ENCODE measurements at regions not wholly inside any gene's neighbourhood (a gene's known extent, or its start where the extent isn't known, plus 50 kb on each side); places are given as distances from the start of the nearest gene placed in this dataset.
"Not testable (repeated sequence)": the region's sequence is repeated elsewhere in the genome, so short reads cannot be mapped to it uniquely, and the experiment has no call there.

GRCh38 chr14:66005900-66006434 lies 480.2 kb upstream of the CCDC196 start:
- no peak overlapping the region for H3K27ac ChIP-seq
- TF ChIP-seq CTCF (IDR thresholded peaks at IDR 0.05) (no peak), ZFX (IDR thresholded peaks at IDR 0.05; ENCODE audit: borderline replicate concordance) (no peak)

- H3K27ac ChIP-seq = no peak overlapping the region
- no peak for TF ChIP-seq ZFX (IDR thresholded peaks at IDR 0.05; ENCODE audit: borderline replicate concordance)
- no peak for TF ChIP-seq CTCF (IDR thresholded peaks at IDR 0.05)
Observed at GRCh38 chr14:66008631-66009030, 477.5 kb upstream of the CCDC196 start.

- no peak overlapping the region for H3K27ac ChIP-seq
- TF ChIP-seq ZFX (IDR thresholded peaks at IDR 0.05; ENCODE audit: borderline replicate concordance) (no peak), CTCF (IDR thresholded peaks at IDR 0.05) (no peak)
Observed at GRCh38 chr14:66009089-66009488, 477.1 kb upstream of the CCDC196 start.

- H3K27ac ChIP-seq = no peak overlapping the region
- TF ChIP-seq ZFX (IDR thresholded peaks at IDR 0.05; ENCODE audit: borderline replicate concordance) (no peak), CTCF (IDR thresholded peaks at IDR 0.05) (no peak)
Observed at GRCh38 chr14:66010695-66011094, 475.5 kb upstream of the CCDC196 start.

GRCh38 chr14:66011855-66012254 lies 474.3 kb upstream of the CCDC196 start:
- no peak overlapping the region for H3K27ac ChIP-seq
- TF ChIP-seq CTCF (IDR thresholded peaks at IDR 0.05) = no peak
- no peak for TF ChIP-seq ZFX (IDR thresholded peaks at IDR 0.05; ENCODE audit: borderline replicate concordance)

- H3K27ac ChIP-seq = not testable (repeated sequence)
Observed at GRCh38 chr14:66013607-66014006, 472.6 kb upstream of the CCDC196 start.

GRCh38 chr14:66015071-66015780 lies 470.9 kb upstream of the CCDC196 start:
- TF ChIP-seq CTCF (IDR thresholded peaks at IDR 0.05) (no peak), ZFX (IDR thresholded peaks at IDR 0.05; ENCODE audit: borderline replicate concordance) (no peak)
- no peak overlapping the region for H3K27ac ChIP-seq

- H3K27ac ChIP-seq = no peak overlapping the region
- TF ChIP-seq ZFX (IDR thresholded peaks at IDR 0.05; ENCODE audit: borderline replicate concordance) (no peak), CTCF (IDR thresholded peaks at IDR 0.05) (no peak)
Observed at GRCh38 chr14:66017927-66018326, 468.2 kb upstream of the CCDC196 start.

Data from 22Rv1 (cell line).